OCI-LY7 (cell line): ENCODE measurements at regions not wholly inside any gene's neighbourhood (a gene's known extent, or its start where the extent isn't known, plus 50 kb on each side); places are given as distances from the start of the nearest gene placed in this dataset.

Experiments
- CTCF ChIP-seq: fragments of 200-600 bp; sonication (generic); conservative IDR thresholded peaks from 2 replicates; pipeline ENCODE4 v1.5.1; 2014; ENCODE audit warnings: mild to moderate bottlenecking, antibody characterized with exemption, low read length, moderate library complexity, mixed read lengths
- EZH2phosphoT487 ChIP-seq: fragments of 200-600 bp; sonication (generic); IDR thresholded peaks from 2 replicates; pipeline ENCODE4 v1.6.1; 2018; ENCODE audit warnings: low read depth, borderline replicate concordance, mild to moderate bottlenecking, mixed run types, antibody characterized with exemption, low read length, moderate library complexity, mixed read lengths

- TF ChIP-seq CTCF (no peak), EZH2phosphoT487 (no peak)
These were observed 124.5 kb upstream of the GJE1 start for GRCh38 chr6:142008016-142008735.
